ENCODE measurements at regions not wholly inside any gene's neighbourhood (a gene's known extent, or its start where the extent isn't known, plus 50 kb on each side); places are given as distances from the start of the nearest gene placed in this dataset.

- no peak overlapping the region for H3K4me2 ChIP-seq (ENCODE audit: extremely low read depth, insufficient read depth, low read length)
- H3K36me3 ChIP-seq (ENCODE audit: control insufficient read depth, insufficient read depth, low read length) = no peaks in the 10 kb centered on the region
- no peak overlapping the region for H3K27ac ChIP-seq (ENCODE audit: insufficient read depth, low read length)
- H3K4me3 ChIP-seq (replicated peaks in 1 of 4; ENCODE audit: control extremely low read depth in 1 of 4, insufficient read depth in 1 of 4, low read depth in 3 of 4, low read length in 4 of 4) = no peak overlapping the region
- H4K20me1 ChIP-seq (ENCODE audit: control insufficient read depth, extremely low read depth, insufficient read depth, low read length) = no peaks in the 10 kb centered on the region
- H3K4me1 ChIP-seq (ENCODE audit: control insufficient read depth, extremely low read depth, insufficient read depth, low read length) = no peaks in the 10 kb centered on the region
- no peak overlapping the region for H2AFZ ChIP-seq (ENCODE audit: low read length)
- TF ChIP-seq, protein P1, sequence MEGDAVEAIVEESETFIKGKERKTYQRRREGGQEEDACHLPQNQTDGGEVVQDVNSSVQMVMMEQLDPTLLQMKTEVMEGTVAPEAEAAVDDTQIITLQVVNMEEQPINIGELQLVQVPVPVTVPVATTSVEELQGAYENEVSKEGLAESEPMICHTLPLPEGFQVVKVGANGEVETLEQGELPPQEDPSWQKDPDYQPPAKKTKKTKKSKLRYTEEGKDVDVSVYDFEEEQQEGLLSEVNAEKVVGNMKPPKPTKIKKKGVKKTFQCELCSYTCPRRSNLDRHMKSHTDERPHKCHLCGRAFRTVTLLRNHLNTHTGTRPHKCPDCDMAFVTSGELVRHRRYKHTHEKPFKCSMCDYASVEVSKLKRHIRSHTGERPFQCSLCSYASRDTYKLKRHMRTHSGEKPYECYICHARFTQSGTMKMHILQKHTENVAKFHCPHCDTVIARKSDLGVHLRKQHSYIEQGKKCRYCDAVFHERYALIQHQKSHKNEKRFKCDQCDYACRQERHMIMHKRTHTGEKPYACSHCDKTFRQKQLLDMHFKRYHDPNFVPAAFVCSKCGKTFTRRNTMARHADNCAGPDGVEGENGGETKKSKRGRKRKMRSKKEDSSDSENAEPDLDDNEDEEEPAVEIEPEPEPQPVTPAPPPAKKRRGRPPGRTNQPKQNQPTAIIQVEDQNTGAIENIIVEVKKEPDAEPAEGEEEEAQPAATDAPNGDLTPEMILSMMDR (conservative IDR thresholded peaks at IDR 0.05 in 1 of 2, IDR thresholded peaks at IDR 0.05 in 1 of 2; ENCODE audit: low read depth in 1 of 2, low read length in 2 of 2) = no peak
- no peak for TF ChIP-seq EZH2 (IDR thresholded peaks at IDR 0.05; ENCODE audit: low read length, missing control alignments)
- H3K79me2 ChIP-seq (ENCODE audit: control insufficient read depth, insufficient read depth, low read length) = no peaks in the 10 kb centered on the region
- H3K27me3 ChIP-seq (ENCODE audit: control insufficient read depth, insufficient read depth, low read length) = no peaks in the 10 kb centered on the region
- H3K9ac ChIP-seq (ENCODE audit: insufficient read depth, low read length) = no peak overlapping the region
- H3K9me3 ChIP-seq (ENCODE audit: control insufficient read depth, insufficient read depth, low read depth, low read length) = no peaks in the 10 kb centered on the region
- no peak for DNase-seq (ENCODE audit: low read depth in 2 of 2)
Measured at GRCh38 chr1:88537787-88538186, 146.3 kb upstream of the PKN2 start.

DNA sequence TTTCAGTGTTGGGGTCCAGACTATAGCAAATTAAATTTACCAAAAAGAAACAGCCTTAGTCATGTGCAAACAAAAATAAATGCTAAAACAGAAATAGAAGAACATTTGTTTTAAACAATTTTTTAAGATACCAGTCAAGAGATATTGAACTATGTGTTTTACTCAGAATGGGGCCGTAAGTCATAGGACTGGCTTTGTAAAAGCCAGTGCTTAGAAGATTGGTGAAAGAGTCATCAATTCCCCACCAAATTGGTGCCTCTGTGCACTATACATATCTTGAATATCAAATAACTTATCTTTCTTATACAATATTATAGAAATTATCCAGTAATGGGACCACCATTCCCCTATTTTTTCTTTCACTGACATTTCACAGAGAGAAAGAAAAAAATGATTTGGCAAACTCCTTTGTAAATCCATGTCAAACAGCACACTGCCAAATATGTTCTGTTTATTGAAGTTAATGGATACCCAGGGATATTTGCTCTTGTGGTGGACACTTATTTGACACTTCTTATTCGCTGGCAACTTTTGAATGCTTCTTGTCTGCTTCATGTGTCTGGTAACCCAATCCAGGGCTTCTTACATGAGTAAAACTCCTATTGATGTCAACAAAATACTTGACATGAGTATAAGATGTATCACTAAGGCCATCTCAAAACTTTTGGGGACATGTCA is 145.7 kb upstream of the PKN2 start:
- Histone ChIP-seq H4K20me1 (ENCODE audit: control insufficient read depth, extremely low read depth, insufficient read depth, low read length) (no peaks in the 10 kb centered on the region), H3K36me3 (ENCODE audit: control insufficient read depth, insufficient read depth, low read length) (no peaks in the 10 kb centered on the region), H3K27ac (ENCODE audit: insufficient read depth, low read length) (no peak overlapping the region), H3K27me3 (ENCODE audit: control insufficient read depth, insufficient read depth, low read length) (no peaks in the 10 kb centered on the region), H3K9ac (ENCODE audit: insufficient read depth, low read length) (no peak overlapping the region), H3K4me2 (ENCODE audit: extremely low read depth, insufficient read depth, low read length) (no peak overlapping the region), H3K4me3 (replicated peaks in 1 of 4; ENCODE audit: control extremely low read depth in 1 of 4, insufficient read depth in 1 of 4, low read depth in 3 of 4, low read length in 4 of 4) (no peak overlapping the region), H2AFZ (ENCODE audit: low read length) (no peak overlapping the region), H3K79me2 (ENCODE audit: control insufficient read depth, insufficient read depth, low read length) (no peaks in the 10 kb centered on the region), H3K4me1 (ENCODE audit: control insufficient read depth, extremely low read depth, insufficient read depth, low read length) (no peaks in the 10 kb centered on the region), H3K9me3 (ENCODE audit: control insufficient read depth, insufficient read depth, low read depth, low read length) (no peaks in the 10 kb centered on the region)
- TF ChIP-seq EZH2 (IDR thresholded peaks at IDR 0.05; ENCODE audit: low read length, missing control alignments) = no peak
- TF ChIP-seq, protein P1 (conservative IDR thresholded peaks at IDR 0.05 in 1 of 2, IDR thresholded peaks at IDR 0.05 in 1 of 2; ENCODE audit: low read depth in 1 of 2, low read length in 2 of 2) = no peak
- no peak for DNase-seq (ENCODE audit: low read depth in 2 of 2)

DNA sequence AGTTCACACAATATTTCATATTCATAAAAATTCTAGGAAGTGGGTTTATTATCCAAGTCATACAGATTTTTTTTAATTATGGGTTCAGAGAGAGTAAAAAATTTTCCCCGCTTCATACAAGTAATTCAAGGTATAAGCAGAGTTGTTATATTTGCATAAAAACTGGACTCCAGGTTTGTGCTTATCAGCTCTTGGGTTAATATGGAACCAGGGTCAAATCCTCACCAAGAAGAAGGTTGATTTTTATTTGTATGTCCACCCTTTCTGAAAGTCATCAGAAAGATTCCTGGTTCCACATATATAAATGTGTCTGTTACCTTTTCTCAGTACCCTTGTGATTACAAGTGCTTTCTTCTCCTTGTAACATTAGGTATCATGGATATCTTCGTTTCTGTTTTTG is 143.8 kb upstream of the PKN2 start:
- H3K4me2 ChIP-seq (ENCODE audit: extremely low read depth, insufficient read depth, low read length) = no peak overlapping the region
- H3K79me2 ChIP-seq (ENCODE audit: control insufficient read depth, insufficient read depth, low read length) = no peaks in the 10 kb centered on the region
- no peak overlapping the region for H3K4me3 ChIP-seq (replicated peaks in 1 of 4; ENCODE audit: control extremely low read depth in 1 of 4, insufficient read depth in 1 of 4, low read depth in 3 of 4, low read length in 4 of 4)
- DNase-seq (ENCODE audit: low read depth in 2 of 2) = no peak
- H3K4me1 ChIP-seq (ENCODE audit: control insufficient read depth, extremely low read depth, insufficient read depth, low read length) = no peaks in the 10 kb centered on the region
- H4K20me1 ChIP-seq (ENCODE audit: control insufficient read depth, extremely low read depth, insufficient read depth, low read length) = no peaks in the 10 kb centered on the region
- TF ChIP-seq, protein P1 (conservative IDR thresholded peaks at IDR 0.05 in 1 of 2, IDR thresholded peaks at IDR 0.05 in 1 of 2; ENCODE audit: low read depth in 1 of 2, low read length in 2 of 2) = no peak
- no peak for TF ChIP-seq EZH2 (IDR thresholded peaks at IDR 0.05; ENCODE audit: low read length, missing control alignments)
- H2AFZ ChIP-seq (ENCODE audit: low read length) = no peak overlapping the region
- no peak overlapping the region for H3K27ac ChIP-seq (ENCODE audit: insufficient read depth, low read length)
- H3K36me3 ChIP-seq (ENCODE audit: control insufficient read depth, insufficient read depth, low read length) = no peaks in the 10 kb centered on the region
- H3K27me3 ChIP-seq (ENCODE audit: control insufficient read depth, insufficient read depth, low read length) = no peaks in the 10 kb centered on the region
- H3K9me3 ChIP-seq (ENCODE audit: control insufficient read depth, insufficient read depth, low read depth, low read length) = no peaks in the 10 kb centered on the region
- no peak overlapping the region for H3K9ac ChIP-seq (ENCODE audit: insufficient read depth, low read length)

Data from fibroblast of lung (primary cell).